ENCODE measurements at regions not wholly inside any gene's neighbourhood (a gene's known extent, or its start where the extent isn't known, plus 50 kb on each side); places are given as distances from the start of the nearest gene placed in this dataset.
A peak's percentile ranks its signal among the peaks of the same experiment; 100 is the strongest.

- Histone ChIP-seq H3K9me3 (0 out of 2 replicates have a peak, but pooled peaks cover 4% of the 10 kb centered on the region), H2AFZ (ENCODE audit: low read depth) (no peak overlapping the region), H3K27ac (ENCODE audit: low read depth in 2 of 2, low read length in 1 of 2) (peak overlapping the region in 1 of 2 experiments; percentile 78; a peak in 2 of 4 replicates), H3K4me3 (ENCODE audit: low read depth in 2 of 2, low read length in 1 of 2) (no peak overlapping the region), H3K9ac (no peak overlapping the region), H3K36me3 (replicated peaks in 1 of 2; ENCODE audit: control insufficient read depth in 1 of 2, insufficient read depth in 2 of 2, low read length in 1 of 2) (peaks cover 0 to 6% of the 10 kb centered on the region in 2 experiments), H3K27me3 (ENCODE audit: insufficient read depth) (no peaks in the 10 kb centered on the region), H4K20me1 (ENCODE audit: insufficient read depth) (no peaks in the 10 kb centered on the region), H3K9me2 (no peaks in the 10 kb centered on the region), H3K4me1 (ENCODE audit: control insufficient read depth in 1 of 2, insufficient read depth in 2 of 2, low read depth in 1 of 2, low read length in 1 of 2) (peaks cover 0 to 3% of the 10 kb centered on the region in 2 experiments; a peak in 2 of 4 replicates), H3K4me2 (no peak overlapping the region), H3K79me2 (ENCODE audit: insufficient read depth) (no peaks in the 10 kb centered on the region), H3F3A (replicated peaks; ENCODE audit: insufficient read depth) (no peaks in the 10 kb centered on the region)
- ChIA-PET CTCF (no interaction called here), POLR2A (no interaction called here)
- TF ChIP-seq JUND (IDR thresholded peaks at IDR 0.05) (0 out of 2 replicates have a peak, but pooled peaks have one; percentile 18), TEAD4 (IDR thresholded peaks at IDR 0.05; ENCODE audit: borderline replicate concordance, insufficient read depth) (no peak), EP300 (IDR thresholded peaks at IDR 0.05; ENCODE audit: borderline replicate concordance in 1 of 2, low read depth in 1 of 2, low read length in 1 of 2) (peak; percentile 42 to 70; a peak in 3 of 4 replicates), PBX3 (IDR thresholded peaks at IDR 0.05) (peak; percentile 55), TCF12 (IDR thresholded peaks at IDR 0.05) (peak; percentile 87), GATA2 (CRISPR knock-in tag; IDR thresholded peaks at IDR 0.05) (peak; percentile 49; the same call in 1 of the 2 replicates), MAX (IDR thresholded peaks at IDR 0.05; ENCODE audit: low read depth) (no peak)
- WGBS (ENCODE audit: low lambda C conversion rate) = 45% methylated on average over 1 of the region's 1 CpG
- peak; percentile 36 for DNase-seq
Observed at GRCh38 chr5:120330558-120330957, 133.5 kb upstream of the PRR16 start.

GRCh38 chr5:120344181-120344580, 119.9 kb upstream of the PRR16 start:
- no peak overlapping the region for H3K27ac ChIP-seq (ENCODE audit: low read depth in 2 of 2, low read length in 1 of 2)
- H3K27me3 ChIP-seq (ENCODE audit: insufficient read depth) = no peaks in the 10 kb centered on the region
- no peaks in the 10 kb centered on the region for H3K79me2 ChIP-seq (ENCODE audit: insufficient read depth)
- H3F3A ChIP-seq (replicated peaks; ENCODE audit: insufficient read depth) = no peaks in the 10 kb centered on the region
- ChIA-PET POLR2A (no interaction called here), CTCF (no interaction called here)
- no peak overlapping the region for H2AFZ ChIP-seq (ENCODE audit: low read depth)
- WGBS (ENCODE audit: low lambda C conversion rate) = 79% methylated on average over 4 of the region's 4 CpGs
- no peak overlapping the region for H3K4me2 ChIP-seq
- H3K9me3 ChIP-seq = no peaks in the 10 kb centered on the region
- TF ChIP-seq TAF1 (IDR thresholded peaks at IDR 0.05; ENCODE audit: borderline replicate concordance, low read depth, low read length) = no peak
- no peak for TF ChIP-seq CTCF (IDR thresholded peaks at IDR 0.05)
- TF ChIP-seq EP300 (IDR thresholded peaks at IDR 0.05; ENCODE audit: borderline replicate concordance in 1 of 2, low read depth in 1 of 2, low read length in 1 of 2) = no peak
- no peak for TF ChIP-seq MAX (IDR thresholded peaks at IDR 0.05; ENCODE audit: low read depth)
- TF ChIP-seq USF1 (IDR thresholded peaks at IDR 0.05; ENCODE audit: borderline replicate concordance, low read depth) = no peak
- TF ChIP-seq GATA2 (CRISPR knock-in tag; IDR thresholded peaks at IDR 0.05) = no peak
- TF ChIP-seq USF2 (IDR thresholded peaks at IDR 0.05; ENCODE audit: borderline replicate concordance, low read depth, low read length) = no peak
- no peak for TF ChIP-seq ELF1 (IDR thresholded peaks at IDR 0.05)
- TF ChIP-seq RAD21 (IDR thresholded peaks at IDR 0.05; ENCODE audit: low read length) = no peak
- no peak for TF ChIP-seq FOSL2 (IDR thresholded peaks at IDR 0.05; ENCODE audit: borderline replicate concordance, low read depth)
- no peak for TF ChIP-seq REST (IDR thresholded peaks at IDR 0.05; ENCODE audit: low read depth, low read length)
- no peaks in the 10 kb centered on the region for H4K20me1 ChIP-seq (ENCODE audit: insufficient read depth)
- H3K9ac ChIP-seq = no peak overlapping the region
- H3K9me2 ChIP-seq = no peaks in the 10 kb centered on the region
- H3K36me3 ChIP-seq (replicated peaks in 1 of 2; ENCODE audit: control insufficient read depth in 1 of 2, insufficient read depth in 2 of 2, low read length in 1 of 2) = no peaks in the 10 kb centered on the region
- no peaks in the 10 kb centered on the region for H3K4me1 ChIP-seq (ENCODE audit: control insufficient read depth in 1 of 2, insufficient read depth in 2 of 2, low read depth in 1 of 2, low read length in 1 of 2)
- no peak for DNase-seq
- H3K4me3 ChIP-seq (ENCODE audit: low read depth in 2 of 2, low read length in 1 of 2) = no peak overlapping the region
